ENCODE measurements at regions not wholly inside any gene's neighbourhood (a gene's known extent, or its start where the extent isn't known, plus 50 kb on each side); places are given as distances from the start of the nearest gene placed in this dataset.

DNA sequence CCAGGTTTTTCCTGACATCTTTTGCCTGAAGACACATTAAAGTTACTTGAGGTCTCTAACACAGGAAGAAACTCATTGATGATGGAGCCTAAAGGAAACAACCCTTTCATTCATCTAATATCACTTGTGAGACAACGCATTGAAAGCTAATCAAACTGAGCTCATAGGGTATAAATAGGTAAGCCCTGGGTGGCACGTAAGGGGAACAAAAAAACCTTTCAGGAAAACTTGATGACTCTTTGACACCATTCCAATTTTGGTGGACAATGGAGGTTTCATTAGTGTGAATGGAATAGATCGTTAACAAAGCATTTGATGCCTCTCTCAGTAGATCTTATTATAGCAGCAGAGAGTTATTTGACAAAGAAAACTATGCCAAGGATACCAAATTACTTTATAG is 80.7 kb upstream of the DUSP10 start:
- TF ChIP-seq POLR2A (IDR thresholded peaks at IDR 0.05) = no peak
- TF ChIP-seq, protein P1, sequence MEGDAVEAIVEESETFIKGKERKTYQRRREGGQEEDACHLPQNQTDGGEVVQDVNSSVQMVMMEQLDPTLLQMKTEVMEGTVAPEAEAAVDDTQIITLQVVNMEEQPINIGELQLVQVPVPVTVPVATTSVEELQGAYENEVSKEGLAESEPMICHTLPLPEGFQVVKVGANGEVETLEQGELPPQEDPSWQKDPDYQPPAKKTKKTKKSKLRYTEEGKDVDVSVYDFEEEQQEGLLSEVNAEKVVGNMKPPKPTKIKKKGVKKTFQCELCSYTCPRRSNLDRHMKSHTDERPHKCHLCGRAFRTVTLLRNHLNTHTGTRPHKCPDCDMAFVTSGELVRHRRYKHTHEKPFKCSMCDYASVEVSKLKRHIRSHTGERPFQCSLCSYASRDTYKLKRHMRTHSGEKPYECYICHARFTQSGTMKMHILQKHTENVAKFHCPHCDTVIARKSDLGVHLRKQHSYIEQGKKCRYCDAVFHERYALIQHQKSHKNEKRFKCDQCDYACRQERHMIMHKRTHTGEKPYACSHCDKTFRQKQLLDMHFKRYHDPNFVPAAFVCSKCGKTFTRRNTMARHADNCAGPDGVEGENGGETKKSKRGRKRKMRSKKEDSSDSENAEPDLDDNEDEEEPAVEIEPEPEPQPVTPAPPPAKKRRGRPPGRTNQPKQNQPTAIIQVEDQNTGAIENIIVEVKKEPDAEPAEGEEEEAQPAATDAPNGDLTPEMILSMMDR (IDR thresholded peaks at IDR 0.05) = no peak
- no peak for TF ChIP-seq POLR2AphosphoS5 (IDR thresholded peaks at IDR 0.05)
- no peak for TF ChIP-seq EP300 (IDR thresholded peaks at IDR 0.05)

Measured in stomach (tissue), 4 donors.